ENCODE measurements at regions not wholly inside any gene's neighbourhood (a gene's known extent, or its start where the extent isn't known, plus 50 kb on each side); places are given as distances from the start of the nearest gene placed in this dataset.

GRCh38 chrX:69103539-69103938 is 61.7 kb downstream of the PJA1 start:
- DNase-seq, result no peak
- intact Hi-C loops (cut with DNase I, micrococcal nuclease), result no loop called here
- H3K36me3 ChIP-seq (ENCODE audit: insufficient read depth, low read length), result no peaks in the 10 kb centered on the region
- Mint-ChIP-seq H3K4me3 (no peak overlapping the region), H3K27ac (no peak overlapping the region), H3K27me3 (no peaks in the 10 kb centered on the region), H3K4me1 (ENCODE audit: low read depth) (no peaks in the 10 kb centered on the region), H3K36me3 (ENCODE audit: low read depth) (no peaks in the 10 kb centered on the region), H3K9me3 (no peaks in the 10 kb centered on the region)
- no peaks in the 10 kb centered on the region for H3K27me3 ChIP-seq (ENCODE audit: control insufficient read depth in 1 of 2, insufficient read depth in 2 of 2, low read length in 2 of 2)
- H3K4me1 ChIP-seq (ENCODE audit: insufficient read depth, low read length), result no peaks in the 10 kb centered on the region
- no peaks in the 10 kb centered on the region for H3K9me3 ChIP-seq (ENCODE audit: control insufficient read depth in 1 of 2, insufficient read depth in 1 of 2, low read length in 2 of 2)
- ChIA-PET CTCF (no interaction called here), POLR2A (no interaction called here)
- TF ChIP-seq, protein P1, sequence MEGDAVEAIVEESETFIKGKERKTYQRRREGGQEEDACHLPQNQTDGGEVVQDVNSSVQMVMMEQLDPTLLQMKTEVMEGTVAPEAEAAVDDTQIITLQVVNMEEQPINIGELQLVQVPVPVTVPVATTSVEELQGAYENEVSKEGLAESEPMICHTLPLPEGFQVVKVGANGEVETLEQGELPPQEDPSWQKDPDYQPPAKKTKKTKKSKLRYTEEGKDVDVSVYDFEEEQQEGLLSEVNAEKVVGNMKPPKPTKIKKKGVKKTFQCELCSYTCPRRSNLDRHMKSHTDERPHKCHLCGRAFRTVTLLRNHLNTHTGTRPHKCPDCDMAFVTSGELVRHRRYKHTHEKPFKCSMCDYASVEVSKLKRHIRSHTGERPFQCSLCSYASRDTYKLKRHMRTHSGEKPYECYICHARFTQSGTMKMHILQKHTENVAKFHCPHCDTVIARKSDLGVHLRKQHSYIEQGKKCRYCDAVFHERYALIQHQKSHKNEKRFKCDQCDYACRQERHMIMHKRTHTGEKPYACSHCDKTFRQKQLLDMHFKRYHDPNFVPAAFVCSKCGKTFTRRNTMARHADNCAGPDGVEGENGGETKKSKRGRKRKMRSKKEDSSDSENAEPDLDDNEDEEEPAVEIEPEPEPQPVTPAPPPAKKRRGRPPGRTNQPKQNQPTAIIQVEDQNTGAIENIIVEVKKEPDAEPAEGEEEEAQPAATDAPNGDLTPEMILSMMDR (IDR thresholded peaks at IDR 0.05), result no peak
- H3K4me3 ChIP-seq (ENCODE audit: low read length), result no peak overlapping the region
- no peak for ATAC-seq (ENCODE audit: poor library complexity)
- H3K27ac ChIP-seq (ENCODE audit: low read depth in 1 of 2, low read length in 2 of 2), result no peak overlapping the region

- CTCF ChIA-PET, result no interaction called here
- no peaks in the 10 kb centered on the region for H3K27me3 ChIP-seq (ENCODE audit: control insufficient read depth in 1 of 2, insufficient read depth in 2 of 2, low read length in 2 of 2)
Observed at GRCh38 chrX:69102612-69103194, 62.5 kb downstream of the PJA1 start.

DNA sequence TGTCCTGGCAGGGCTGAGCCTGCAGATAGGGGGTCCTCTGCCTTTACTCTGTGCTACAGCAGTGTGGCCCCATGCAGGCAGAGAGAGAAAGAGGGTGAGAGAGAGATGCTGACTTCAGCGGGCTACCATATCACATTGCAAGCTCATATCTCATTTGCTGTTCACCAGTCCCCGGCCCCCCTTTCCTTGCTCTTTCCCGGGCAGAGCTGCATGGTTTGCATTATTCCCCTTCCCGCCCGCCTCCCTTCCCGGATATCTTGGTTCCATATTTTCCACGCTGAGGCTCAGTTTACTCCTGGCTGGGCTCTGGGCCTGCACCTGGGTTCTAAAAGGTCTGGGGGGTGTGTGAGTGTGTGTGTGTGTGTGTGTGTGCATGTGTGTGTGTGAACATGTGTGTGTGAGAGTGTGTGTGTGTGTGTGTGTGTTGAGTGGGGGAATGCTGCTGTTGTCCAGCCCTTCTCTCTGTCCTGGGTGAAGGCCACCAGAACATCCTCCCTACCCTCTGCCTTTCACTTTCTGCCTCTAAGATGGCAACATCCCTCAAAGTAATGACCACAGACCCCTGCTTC is 63.5 kb downstream of the PJA1 start:
- H3K27me3 ChIP-seq (ENCODE audit: control insufficient read depth in 1 of 2, insufficient read depth in 2 of 2, low read length in 2 of 2), result no peaks in the 10 kb centered on the region
- intact Hi-C loops (cut with DNase I, micrococcal nuclease), result no loop called here
- Mint-ChIP-seq H3K27ac (no peak overlapping the region), H3K27me3 (no peaks in the 10 kb centered on the region), H3K9me3 (no peaks in the 10 kb centered on the region), H3K36me3 (ENCODE audit: low read depth) (no peaks in the 10 kb centered on the region), H3K4me3 (no peak overlapping the region), H3K4me1 (ENCODE audit: low read depth) (no peaks in the 10 kb centered on the region)
- H3K27ac ChIP-seq (ENCODE audit: low read depth in 1 of 2, low read length in 2 of 2), result no peak overlapping the region
- H3K9me3 ChIP-seq (ENCODE audit: control insufficient read depth in 1 of 2, insufficient read depth in 1 of 2, low read length in 2 of 2), result no peaks in the 10 kb centered on the region
- H3K36me3 ChIP-seq (ENCODE audit: insufficient read depth, low read length), result no peaks in the 10 kb centered on the region
- ATAC-seq (ENCODE audit: poor library complexity) (no peak), DNase-seq (no peak)
- no peaks in the 10 kb centered on the region for H3K4me1 ChIP-seq (ENCODE audit: insufficient read depth, low read length)
- ChIA-PET POLR2A (no interaction called here), CTCF (no interaction called here)
- no peak overlapping the region for H3K4me3 ChIP-seq (ENCODE audit: low read length)
- TF ChIP-seq, protein P1 (IDR thresholded peaks at IDR 0.05), result no peak

More at GRCh38 chrX:69102612-69103194, 62.5 kb downstream of the PJA1 start:
- intact Hi-C loops (cut with DNase I, micrococcal nuclease), result no loop called here
- POLR2A ChIA-PET, result no interaction called here
- no peak overlapping the region for H3K27ac Mint-ChIP-seq
- H3K9me3 ChIP-seq (ENCODE audit: control insufficient read depth in 1 of 2, insufficient read depth in 1 of 2, low read length in 2 of 2), result no peaks in the 10 kb centered on the region
- no peak overlapping the region for H3K4me3 Mint-ChIP-seq
- TF ChIP-seq, protein P1 (IDR thresholded peaks at IDR 0.05), result no peak
- no peaks in the 10 kb centered on the region for H3K36me3 Mint-ChIP-seq (ENCODE audit: low read depth)
- no peaks in the 10 kb centered on the region for H3K4me1 ChIP-seq (ENCODE audit: insufficient read depth, low read length)
- H3K27ac ChIP-seq (ENCODE audit: low read depth in 1 of 2, low read length in 2 of 2), result no peak overlapping the region
- H3K9me3 Mint-ChIP-seq, result no peaks in the 10 kb centered on the region
- DNase-seq (no peak), ATAC-seq (ENCODE audit: poor library complexity) (no peak)
- no peaks in the 10 kb centered on the region for H3K4me1 Mint-ChIP-seq (ENCODE audit: low read depth)
- H3K36me3 ChIP-seq (ENCODE audit: insufficient read depth, low read length), result no peaks in the 10 kb centered on the region
- no peak overlapping the region for H3K4me3 ChIP-seq (ENCODE audit: low read length)
- no peaks in the 10 kb centered on the region for H3K27me3 Mint-ChIP-seq
